ENCODE measurements at regions not wholly inside any gene's neighbourhood (a gene's known extent, or its start where the extent isn't known, plus 50 kb on each side); places are given as distances from the start of the nearest gene placed in this dataset.

GRCh38 chr4:171308661-171309060, 504.5 kb upstream of the GALNTL6 start:
- TF ChIP-seq RAD21 (conservative IDR thresholded peaks at IDR 0.05 in 1 of 2, IDR thresholded peaks at IDR 0.05 in 1 of 2) (no peak), EHMT2 (IDR thresholded peaks at IDR 0.05; ENCODE audit: low read depth) (no peak), MAX (IDR thresholded peaks at IDR 0.05) (no peak), HMGXB4 (CRISPR knock-in tag; IDR thresholded peaks at IDR 0.05; ENCODE audit: borderline replicate concordance) (no peak)

All from A549 (cell line).